ENCODE measurements at regions not wholly inside any gene's neighbourhood (a gene's known extent, or its start where the extent isn't known, plus 50 kb on each side); places are given as distances from the start of the nearest gene placed in this dataset.

DNA sequence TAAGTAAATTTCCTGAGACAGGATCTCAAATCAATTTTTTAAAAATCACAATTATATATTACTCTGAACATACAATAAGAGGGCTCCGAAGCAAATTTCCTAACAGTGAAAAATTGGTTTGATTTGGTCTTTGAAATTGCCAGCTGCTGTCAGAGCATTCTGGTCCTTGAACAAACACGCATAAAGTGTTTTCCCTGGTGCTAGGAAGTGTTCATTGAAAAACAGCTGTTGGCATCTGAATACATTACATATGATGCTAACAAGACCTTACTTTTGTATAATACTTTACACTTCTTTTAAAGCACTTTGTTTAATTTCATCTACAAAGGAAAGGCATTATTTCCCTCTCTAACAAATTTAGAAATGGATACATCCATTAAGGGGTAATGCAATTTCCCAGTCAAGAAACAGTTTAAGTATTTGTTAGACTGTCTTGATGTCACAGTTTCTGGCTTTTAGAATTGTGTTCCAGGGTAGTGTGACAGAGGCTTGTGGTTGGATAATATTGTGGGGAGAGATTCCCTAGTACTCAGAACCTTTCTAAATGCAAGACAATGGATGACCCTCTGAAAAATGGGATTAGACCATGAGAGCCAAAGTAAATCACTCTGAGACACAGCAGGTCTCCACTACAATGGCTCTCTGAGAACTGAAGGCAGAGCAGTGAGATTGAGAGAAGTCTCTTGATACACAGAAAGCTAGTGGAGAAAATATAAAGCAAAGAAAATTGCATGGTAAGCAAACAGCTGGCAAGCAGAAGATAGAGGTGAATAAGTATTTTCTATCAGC, 299.0 kb downstream of the TRIB2 start:
- no peak for DNase-seq (ENCODE audit: low spot score)

DNA sequence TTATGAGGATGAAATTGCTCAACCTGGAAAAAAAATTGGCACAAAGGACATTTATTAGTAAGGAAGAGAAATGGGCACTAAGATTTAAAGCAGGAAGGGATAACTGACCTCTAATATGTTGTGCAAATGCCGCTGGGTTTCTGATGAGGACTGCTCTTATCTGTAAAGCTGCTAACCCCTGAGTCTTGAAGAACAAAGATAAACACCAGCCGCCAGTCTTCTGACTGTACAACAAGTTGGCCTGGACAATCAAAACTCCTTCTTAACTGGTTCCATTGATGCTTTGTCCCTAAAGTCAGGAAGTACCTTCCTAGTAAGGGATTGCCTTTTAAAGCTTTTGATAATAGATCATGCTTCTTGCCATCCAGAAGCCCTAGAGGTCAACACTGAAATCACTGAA, 301.8 kb downstream of the TRIB2 start:
- no peak for DNase-seq (ENCODE audit: low spot score)

DNA sequence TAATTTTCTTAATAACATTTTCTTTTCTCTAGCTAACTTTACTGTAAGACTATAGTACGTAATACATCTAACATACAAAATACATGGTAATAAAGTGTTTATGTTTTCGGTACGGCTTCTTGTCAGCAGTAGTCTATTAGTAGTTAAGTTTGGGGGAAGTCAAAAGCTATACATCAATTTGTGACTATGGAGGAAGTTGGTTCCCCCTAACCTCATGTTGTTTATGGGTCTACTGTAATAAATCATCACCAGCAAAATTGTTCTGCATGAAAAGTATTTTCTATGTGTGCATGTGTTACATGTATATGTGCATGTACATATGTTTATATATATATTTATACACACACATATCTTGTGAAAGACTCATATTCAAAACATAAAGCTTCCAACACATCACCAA, 303.0 kb downstream of the TRIB2 start:
- no peak for DNase-seq (ENCODE audit: low spot score)

DNA sequence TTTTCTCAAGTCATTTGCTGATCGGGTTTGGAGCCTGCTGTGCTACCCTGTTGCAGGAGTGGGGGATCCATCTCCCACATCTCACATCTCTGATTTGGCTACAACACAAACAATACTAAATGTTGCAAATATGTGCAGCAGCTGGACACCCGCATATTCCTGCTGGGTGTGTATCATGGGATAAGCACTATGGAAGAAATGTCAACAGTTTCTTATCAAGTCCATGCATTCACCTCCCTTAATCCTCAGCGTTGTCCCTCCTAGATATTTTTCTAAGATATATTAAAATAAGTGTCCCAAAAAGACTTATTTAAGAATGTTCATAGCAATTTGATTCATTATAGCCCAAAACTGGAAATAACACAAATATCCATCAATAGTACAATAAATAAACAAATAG, 303.7 kb downstream of the TRIB2 start:
- no peak for DNase-seq (ENCODE audit: low spot score)

DNA sequence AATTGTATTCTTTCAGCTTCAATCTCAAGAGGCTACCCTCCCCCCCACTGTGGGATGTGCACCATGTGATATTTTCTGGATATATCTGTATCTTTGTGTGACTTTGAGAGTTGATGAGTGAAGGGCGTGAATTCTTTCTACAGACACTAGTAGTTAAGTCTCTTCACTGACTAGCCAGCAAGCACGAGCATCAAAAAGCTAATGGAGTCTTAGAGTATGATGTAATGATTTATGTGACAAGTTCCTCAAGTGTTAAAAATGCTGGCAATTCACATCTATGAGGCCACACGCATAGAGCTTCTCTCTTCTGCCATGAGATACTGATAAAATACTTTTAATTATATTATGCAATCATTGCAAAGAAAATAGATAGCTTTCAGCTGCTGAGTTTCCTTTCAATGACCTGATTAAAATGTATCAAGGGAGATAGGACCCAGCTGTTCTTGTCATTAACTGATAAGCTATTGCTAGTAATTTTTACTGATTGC, 304.8 kb downstream of the TRIB2 start:
- DNase-seq (ENCODE audit: low spot score) = no peak

DNA sequence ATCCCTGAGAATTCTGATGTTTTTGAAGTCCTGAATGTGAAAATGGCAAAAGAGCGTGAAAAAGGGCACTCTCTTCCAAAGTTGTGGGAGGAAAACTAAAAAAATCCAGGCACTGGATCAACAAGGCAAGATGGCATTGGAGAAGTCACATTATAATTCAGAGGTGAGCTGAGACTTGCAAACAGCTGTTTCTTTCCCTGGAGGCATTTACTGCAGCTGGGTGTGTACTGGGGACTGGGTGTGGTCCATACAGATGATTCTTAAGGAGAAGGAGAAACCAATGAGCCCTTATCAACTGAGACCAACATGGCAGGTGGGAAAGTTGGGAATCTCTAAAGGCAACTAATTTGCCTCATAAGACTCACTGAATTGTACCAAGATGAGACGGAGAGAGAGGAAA, 313.9 kb downstream of the TRIB2 start:
- DNase-seq (ENCODE audit: low spot score) = no peak

DNA sequence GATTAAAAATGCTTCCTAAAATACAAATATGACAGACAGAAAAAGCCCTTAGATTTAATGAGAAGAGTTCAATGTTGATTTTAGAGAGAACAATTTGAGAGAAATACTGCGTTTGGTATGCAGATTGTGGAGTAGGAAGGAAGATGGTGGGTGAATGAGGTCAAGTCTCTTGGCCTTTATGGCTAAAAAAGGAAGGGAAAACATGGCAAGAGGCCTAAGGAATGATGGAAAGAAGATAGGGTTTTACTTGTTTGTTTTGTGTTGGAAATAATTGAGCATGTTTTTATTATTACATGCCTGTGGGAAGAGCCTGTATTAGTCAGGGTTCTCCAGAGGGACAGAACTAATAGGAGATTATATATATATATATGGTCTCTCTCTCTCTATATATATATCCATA, 318.1 kb downstream of the TRIB2 start:
- no peak for DNase-seq (ENCODE audit: low spot score)

DNA sequence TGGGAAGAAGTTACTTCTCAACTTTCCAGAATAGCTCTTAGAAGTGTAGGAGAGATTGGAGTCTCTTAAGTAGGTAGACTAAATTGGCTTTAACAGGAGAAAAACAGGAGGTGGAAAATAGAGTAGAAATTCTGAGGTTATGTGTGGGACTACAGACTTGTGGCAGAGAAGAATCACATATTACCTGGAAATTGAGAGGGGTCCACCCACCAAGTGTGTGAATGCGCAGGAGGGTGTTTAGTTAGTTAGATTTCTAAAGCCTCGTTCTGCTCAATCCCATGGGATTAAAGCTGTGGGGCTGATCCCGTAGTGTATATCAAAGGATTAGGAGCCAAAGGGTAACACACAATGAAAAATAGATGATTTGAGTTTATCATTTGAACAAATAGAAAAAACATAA, 319.1 kb downstream of the TRIB2 start:
- no peak for DNase-seq (ENCODE audit: low spot score)

DNA sequence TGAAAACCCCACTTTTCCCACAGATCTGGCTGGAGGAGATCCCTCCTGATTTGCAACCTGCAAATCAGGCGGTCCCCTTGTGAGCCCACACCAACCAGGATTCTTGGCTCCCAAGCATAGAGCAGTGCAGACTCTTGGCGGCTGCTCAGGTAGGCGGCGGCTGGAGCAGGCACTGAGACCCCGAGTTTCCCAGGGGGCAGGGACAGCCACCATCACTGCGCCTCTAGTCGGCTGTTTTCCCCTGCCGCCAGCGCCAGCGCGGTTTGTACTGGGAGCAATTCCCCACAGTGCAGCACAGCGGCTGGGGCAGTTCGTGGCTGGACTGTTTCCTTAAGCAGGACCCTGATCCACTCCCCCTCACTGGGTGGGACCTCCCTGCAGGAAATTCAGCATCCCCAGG, 323.3 kb downstream of the TRIB2 start:
- DNase-seq (ENCODE audit: low spot score) = no peak

DNA sequence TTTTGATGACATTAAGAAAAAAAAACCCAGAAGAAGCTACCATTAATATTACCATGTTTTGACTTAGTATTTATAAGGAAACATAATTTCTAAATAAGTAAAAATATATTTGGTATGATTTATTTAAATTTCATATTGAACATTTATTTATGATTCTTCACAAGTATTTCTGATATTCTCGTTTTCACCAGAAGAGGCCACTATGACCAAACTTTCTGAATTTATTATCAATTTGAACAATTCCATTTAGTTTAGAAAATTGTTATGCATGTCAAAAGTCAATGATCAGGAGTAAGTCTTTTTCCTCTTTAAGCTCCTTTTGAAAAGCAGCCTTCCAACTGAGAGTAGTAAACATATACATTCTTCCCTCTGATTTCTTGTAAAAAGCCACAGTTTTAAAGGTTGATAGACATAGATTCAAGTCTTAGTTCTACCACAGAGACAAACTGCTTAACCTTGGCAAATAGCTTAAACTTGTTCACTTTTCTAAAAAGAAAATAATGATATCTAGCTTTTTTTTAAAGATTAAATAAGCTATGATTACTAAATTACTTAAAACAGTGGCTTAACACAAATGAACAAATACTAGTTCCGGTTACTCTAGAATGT, 329.9 kb downstream of the TRIB2 start:
- DNase-seq (ENCODE audit: low spot score) = no peak

DNA sequence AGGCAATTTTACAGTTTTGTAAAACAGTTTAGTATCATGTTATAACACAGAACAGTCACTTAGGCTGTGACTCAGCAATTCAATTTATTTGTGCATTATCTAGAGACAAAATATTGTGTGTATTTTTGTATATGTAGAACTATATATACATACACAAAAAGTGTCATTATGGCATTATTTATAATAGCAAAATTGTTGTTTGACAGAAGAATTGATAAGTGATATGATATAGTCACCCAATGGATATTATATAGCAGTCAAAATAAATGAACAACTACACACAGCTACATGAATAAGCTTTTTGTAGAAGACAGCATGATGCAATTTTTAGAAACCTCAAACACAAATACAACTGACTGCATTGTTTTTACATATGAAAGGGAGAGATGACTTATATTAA, 334.0 kb downstream of the TRIB2 start:
- no peak for DNase-seq (ENCODE audit: low spot score)

DNA sequence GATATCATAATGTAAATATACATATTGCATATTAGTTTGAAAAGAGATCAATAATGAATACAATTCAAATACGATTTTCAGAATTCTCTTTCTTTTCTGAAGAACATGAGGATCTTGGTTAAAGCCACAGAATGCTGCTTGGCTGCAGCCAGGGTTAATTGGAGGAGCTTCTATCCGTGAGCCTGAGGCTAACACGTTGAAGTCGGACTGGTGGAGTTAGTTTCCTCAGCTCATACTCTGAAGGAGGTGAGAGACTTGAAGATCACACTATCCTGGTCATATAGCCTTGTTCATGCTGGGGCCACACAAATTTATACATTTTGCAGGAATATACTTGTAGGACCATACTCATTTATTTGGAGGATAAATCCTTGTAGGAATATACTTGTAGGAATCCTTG, 335.8 kb downstream of the TRIB2 start:
- DNase-seq (ENCODE audit: low spot score) = no peak

DNA sequence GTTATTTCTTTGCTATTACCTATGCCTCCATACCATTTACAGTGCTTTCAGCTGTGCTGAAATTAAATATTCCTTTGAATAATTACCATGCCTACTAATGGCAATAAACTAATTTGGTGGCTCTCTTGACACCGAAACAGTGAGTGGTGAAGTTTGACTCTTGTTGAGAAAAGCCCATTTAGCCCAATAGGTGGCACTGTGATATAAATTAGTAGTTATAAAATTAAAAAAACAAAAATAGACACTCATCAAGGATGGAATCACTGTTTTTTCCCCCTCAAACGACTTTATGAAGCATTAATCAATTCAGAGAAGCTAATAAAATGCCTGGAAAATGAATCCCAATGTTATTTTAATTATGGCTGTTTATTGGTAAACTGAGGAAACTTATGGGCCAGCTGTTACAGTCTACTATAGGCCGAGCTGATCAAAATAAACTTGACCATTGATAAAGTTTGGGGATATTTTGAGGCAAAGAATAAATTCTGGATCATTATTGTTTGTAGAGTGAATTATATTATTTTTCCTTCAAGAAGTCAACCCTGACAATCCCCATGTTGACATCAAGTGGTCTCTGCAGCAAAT, 339.6 kb downstream of the TRIB2 start:
- peak; percentile 18 for DNase-seq (ENCODE audit: low spot score)

DNA sequence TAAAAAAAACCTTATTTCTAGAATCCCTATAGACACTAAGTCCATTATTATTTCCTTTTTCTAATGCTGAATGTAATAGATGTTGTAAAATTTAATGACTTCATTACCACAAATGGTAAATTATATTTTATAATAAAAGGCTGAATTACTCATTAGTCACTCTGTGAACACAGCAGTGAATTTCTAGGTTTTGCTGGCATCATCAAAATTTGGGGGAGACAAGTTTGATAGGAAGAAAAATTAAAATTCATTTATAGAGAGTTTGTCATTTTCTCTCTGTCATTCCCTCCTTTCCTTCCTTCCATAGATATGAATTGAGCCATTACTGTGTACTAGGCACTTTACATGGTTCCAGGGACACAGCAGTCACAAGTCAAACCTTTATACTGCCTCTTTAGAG, 340.9 kb downstream of the TRIB2 start:
- DNase-seq (ENCODE audit: low spot score) = no peak

DNA sequence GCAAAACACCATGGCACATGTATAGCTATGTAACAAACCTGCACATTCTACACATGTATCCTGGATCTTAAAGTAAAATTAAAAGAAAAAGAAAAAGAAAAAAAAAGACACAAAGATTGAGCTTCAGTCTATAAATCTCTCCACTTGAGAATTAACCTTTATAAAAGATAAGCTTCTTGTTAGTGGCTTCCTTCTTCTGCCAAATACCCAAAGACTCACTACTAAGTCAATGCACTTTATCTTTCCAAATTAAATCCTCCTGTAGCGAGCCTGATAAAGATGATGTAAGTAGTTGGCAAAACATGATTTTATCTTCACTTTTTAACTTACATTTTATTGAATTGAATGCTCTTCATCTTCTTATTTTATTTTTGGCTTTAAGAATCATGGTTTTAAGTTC, 349.9 kb downstream of the TRIB2 start:
- DNase-seq (ENCODE audit: low spot score) = no peak

DNA sequence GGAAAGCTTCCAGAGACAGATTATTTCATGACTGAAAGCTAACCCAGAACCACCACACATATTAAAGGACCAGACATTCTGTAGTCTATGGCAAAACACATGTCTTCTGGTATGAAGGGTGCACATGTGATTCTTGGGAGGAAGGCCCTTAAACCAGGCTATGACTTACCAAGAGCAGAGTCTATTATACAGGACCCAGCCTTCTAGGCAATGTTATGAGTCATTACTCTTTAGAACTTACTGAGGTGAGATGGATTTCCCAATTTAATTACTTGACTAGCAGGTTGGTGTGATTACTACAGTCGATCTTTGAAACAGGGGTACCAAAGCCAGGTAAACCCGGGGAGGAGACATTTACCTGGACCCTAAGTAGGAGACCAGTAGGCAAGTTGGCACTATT, 350.8 kb downstream of the TRIB2 start:
- no peak for DNase-seq (ENCODE audit: low spot score)

DNA sequence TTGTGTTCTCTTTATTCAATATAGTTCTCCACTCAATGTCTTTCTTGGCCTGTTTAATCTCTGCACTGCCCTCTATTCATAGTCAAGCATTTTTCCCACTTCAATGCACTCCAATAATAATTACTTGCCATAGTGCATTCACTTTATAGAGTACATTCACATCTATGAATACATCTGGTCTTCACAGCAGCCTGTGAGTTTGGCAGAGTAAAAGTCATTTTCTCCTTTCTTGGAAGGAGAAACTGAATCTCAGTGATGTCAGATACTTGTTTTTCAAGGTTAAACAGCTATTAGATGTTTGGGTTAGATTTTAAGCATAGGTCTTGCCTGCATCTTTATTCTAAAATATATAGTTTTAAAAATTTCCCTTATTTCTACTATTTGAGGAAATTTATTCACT, 373.2 kb downstream of the TRIB2 start:
- no peak for DNase-seq (ENCODE audit: low spot score)

DNA sequence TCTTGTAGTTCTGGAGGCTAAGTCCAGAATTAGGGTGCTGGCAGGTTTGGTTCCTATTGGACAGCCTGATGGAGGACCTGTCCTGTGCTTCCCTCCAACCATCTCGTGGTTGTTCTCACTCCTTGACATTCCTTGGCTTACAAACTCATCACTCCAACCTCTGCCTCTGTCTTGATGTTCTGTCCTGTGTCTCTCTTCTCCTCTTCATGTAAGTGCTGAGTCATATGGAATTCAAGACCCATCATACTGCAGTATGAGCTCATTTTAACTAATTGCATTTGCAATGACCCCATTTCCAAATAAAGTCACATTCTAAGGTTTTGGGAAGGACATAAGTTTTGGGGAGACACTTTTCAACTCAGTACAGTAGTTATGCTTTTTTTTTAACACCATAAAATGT, 374.7 kb downstream of the TRIB2 start:
- no peak for DNase-seq (ENCODE audit: low spot score)

DNA sequence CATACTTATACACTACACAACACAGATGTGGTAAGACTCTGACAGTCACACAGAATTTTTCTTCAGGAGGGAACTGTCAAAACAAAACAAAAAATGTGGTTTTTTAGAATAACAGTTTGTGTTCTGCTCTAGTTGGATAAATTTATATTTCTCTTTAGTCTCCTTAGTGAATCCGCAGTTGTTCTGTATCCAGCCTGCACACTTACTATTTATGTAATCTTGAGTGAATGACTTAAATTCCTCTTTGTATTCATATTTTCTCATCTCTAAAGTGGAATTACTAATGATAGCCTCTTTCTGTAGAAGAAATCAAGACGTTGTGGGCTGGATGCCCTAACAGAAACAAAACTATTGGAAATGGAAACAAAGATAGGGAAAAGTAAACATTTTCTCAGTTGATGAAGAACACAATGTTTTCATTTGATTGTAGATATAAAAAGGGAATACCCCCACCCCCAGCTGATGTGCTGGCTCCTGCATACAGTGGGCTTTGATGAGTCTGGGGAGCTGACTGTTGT, 375.2 kb downstream of the TRIB2 start:
- no peak for DNase-seq (ENCODE audit: low spot score)

DNA sequence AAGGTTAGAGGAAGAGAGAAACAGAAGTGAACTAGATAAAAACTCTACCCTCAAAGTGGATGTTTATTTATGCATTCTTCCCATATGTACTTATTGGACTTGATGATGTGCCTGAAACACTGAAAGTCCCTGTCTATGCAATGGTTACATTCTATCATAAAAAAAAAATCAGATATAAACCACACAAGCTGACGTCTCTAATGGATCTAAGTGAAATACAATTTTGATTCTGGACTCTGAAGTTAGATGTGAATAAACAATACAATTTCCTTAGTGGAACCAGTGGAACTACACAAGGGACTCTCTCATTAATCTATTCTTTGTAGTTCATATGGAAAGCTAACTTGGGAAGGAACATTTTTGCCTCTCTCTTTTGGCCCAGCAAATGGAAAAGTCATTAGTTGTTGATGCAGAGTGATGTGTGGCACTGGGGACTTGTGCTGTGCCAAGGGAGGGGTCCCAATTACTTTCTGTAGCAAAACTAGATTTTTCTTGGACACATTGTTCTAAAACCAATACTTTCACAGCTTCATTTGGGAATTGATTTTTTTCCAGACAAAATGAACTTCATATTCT, 376.8 kb downstream of the TRIB2 start:
- no peak for DNase-seq (ENCODE audit: low spot score)

DNA sequence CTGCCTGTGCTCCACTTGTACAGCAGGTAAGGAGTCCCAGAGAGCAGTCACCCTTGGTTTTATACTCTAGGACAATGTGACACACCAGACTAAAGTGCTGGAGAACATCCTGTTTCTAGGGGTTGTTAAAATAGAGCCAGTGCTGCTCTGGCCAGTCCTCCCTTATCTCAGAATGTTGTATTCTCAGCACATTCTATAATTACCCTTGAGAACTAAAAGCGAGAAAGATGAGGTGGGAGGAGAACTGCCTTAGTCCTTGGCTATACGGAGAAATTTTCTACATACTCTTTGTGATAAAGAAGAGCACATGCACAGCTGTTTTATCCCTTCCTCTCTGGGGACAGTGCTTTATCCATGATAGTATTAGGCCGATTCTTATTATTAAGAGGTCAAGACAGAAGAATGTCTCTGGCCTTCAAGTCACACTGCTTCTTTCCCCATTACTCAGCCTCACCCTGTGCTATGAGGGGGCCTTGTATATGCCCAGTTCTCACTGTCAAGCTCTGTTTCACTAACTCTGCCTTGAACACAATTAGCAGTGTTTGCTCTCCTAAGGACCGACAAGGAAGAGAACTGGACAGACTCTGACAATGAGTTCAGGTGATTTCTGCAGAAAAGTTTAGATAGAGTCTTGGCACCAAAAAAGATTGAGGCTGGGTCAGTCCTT, 385.8 kb downstream of the TRIB2 start:
- DNase-seq (ENCODE audit: low spot score) = no peak

DNA sequence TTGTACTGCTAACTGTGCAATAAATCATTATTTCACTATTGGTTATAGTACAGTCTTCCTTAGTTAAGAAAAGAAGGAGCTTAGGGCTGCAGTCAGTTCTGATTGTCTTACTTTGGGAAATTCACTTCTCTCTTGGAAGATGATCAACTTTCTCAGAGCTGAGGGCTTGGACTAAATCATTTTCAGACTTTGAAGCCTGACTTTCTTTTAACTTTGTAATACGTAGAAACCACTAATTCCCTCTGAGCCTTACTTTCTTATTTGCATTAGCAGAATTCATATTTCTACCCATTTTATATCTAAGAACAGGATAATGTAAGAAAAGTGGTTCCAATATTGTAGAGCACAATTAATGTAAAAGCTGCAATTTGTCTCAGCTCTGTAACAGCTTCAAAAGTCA, 386.4 kb downstream of the TRIB2 start:
- DNase-seq (ENCODE audit: low spot score) = no peak
